CD4-positive, alpha-beta T cell treated with Interleukin-4 for 1 hour (primary cell): ENCODE measurements at regions not wholly inside any gene's neighbourhood (a gene's known extent, or its start where the extent isn't known, plus 50 kb on each side); places are given as distances from the start of the nearest gene placed in this dataset.
A peak's percentile ranks its signal among the peaks of the same experiment; 100 is the strongest.

Experiments used
- DNase-seq, 2 donors: peaks; one replicate each; pipeline ENCODE4 v3.0.0-alpha.2; 2020 to 2022

DNA sequence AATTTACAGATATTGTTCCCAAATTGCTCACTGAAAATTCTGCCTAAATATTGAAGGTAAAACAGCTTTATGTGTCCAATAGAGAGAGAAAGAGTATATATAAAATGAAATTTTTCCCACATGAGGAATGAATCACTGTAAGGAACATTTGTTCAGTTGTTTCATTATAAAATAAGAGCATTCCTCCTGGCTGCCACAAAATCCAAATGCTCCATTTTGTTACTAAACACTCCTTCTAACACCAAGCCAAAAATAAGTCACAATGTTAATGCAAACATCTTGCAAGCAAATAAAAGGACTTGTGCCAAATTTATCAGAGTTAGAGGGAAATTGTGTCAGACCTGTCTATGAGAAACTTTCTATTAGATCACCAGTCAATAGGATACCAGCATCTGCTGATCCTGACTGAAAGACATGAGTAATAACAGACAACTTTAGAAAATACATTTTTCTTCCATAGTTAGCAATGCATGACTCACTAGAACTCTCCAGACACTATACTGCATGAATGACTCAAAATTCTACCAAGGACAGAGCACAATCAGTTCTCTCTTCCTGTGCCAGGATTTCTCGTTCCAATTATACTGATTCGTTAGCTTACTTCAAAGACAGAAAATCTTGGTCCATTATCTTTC, 83.5 kb upstream of the FNDC3A start:
- DNase-seq = no peak

DNA sequence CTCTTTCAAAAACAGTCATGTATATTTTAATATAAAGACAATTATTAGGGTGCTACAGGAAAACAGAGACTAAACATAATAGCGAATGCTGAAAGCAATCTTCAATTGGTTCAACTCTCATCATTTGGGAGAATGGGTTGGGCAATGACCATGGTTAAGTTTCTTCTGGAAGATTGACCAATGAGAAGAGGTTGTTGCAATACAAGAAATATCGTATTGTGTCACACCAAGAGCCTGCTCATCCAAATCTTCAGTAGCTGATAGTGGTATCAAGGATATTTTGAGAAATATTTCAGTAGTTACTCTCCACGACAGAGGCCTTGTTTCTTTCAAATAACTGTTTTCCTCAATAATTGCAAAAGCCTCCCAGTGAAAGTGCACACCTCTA, 83.0 kb upstream of the FNDC3A start:
- DNase-seq = no peak

DNA sequence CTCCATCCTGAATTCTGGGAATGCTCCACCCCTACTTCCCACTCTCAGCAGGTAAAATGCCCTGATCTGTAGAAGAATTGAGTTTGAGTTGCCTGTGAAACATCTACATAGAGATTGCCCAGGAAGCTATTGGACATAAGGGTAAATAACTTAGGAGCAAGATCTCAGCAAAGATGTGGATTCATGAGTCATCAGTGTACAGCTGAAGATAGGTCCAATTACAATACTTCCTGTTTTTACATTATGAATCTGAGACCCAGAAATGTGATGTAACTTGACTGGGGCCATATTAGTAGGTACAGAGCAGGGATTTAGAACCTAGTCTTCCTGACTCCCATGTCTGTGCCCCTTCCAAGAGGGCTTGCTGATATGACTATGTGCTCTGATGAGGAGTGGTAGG, 79.4 kb upstream of the FNDC3A start:
- no peak for DNase-seq

DNA sequence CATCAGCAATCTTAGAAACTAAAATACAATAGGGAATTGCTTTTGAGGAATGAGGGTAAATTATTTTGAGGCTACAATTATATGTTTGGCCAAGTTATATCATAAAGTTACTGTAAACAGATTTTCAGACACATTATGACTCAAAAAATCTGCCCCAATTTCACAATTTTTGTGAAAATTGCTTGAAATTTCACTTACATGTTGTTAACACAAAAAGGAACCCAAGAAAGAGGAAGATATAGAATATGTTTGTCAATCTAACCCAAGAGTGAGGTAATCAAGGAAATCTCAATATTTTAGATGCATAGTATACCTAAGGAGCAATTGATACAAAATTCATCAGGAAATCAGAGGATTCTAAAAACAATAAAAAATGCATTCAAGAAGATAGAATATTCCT, 73.9 kb upstream of the FNDC3A start:
- peak in 1 of 2 donors; percentile 12 for DNase-seq

DNA sequence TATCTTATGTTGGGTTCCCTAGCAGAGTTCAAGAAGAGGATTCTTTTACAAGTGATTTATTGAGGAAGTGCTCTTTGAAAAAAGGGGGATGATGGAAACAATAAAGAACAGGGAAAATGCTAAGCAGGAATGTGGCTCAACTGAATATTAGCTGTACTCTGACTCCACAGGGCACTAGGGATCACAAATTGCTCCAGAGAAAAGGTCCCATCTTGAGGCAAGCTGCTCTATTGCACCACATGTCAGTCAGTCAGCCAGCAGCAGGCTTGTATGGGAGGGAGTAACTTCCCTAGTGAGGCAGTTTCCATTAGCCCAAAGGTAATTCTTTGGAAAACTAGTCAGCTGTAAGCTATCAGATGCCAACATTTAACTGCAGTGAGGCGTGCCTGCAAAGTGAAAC, 73.3 kb upstream of the FNDC3A start:
- peak in 1 of 2 donors; percentile 44 for DNase-seq

DNA sequence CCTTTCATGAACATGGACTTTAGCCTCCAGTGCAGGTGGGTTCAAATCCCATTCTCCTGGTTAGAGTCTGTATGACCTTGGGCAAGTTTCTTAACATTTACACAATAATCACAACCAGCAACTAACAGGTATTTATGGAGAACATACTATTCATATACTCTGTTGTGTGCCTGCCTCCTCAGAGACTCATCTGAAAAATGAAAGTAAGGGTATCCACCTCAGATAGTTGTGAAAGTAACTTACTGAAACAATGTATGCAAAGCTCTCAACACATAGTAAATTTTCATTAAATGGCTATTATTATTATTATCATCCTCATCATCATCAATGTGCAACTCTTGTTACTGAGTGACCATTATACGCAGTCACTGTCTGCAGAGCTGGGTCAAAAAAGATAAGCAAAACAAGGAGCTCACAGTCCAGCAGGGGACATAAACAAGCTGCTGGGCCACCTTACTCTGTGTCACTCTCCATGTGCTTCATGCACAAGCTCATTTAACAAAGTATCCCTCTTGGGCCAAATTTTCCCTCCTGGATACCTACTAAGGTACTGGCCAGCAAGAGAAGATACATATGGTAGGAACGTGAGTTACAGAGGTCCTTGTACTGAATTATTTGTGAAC, 70.9 kb upstream of the FNDC3A start:
- no peak for DNase-seq

DNA sequence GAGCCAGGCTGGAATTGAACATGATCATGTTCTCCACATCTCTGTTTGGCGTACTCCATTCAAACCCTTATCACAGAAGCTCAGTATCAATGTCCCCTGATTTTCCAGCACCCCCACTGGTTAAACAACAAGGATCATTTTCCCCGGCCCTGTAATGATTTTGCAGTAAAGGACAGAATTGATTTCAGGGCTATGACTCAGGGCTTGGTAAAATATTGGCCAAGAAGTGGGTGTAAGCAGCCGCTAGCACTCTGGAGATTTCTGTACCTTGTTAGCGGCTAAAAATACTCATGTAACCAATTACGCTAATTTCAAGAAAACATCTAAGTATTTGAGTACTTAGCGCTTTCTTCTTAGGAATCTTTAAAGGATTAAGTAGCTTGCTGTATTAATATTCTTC, 69.5 kb upstream of the FNDC3A start:
- DNase-seq = no peak

DNA sequence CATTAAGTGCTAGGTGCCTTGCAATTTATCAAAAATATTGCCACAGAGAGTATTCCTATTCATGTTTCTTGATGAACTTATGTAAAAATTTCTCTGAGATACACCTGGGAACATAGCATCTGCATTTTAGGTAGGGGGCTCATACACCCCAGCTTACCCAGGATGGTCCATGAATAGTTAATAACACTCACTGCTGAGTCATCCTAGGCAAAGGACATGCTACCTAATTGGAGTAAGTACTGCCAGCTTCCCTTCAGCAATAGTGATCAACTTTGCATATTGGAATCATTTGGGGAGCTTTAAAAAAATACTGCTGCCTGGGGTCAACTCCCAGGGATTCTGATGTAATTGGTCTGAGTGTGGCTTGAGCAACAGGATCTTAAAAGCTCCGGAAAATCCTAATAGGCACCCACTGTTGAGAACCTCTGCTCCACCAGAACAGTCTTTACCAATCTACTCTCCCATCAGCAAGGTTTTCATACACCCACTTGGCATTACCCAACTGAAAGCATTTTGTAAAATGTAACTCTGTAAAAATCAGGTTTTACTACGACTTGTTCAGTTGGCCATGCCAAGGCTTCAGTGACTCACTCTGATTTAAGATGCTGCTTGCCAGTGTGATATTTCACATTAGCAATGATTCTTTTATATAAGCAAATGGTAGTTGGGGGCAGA, 67.2 kb upstream of the FNDC3A start:
- no peak for DNase-seq

DNA sequence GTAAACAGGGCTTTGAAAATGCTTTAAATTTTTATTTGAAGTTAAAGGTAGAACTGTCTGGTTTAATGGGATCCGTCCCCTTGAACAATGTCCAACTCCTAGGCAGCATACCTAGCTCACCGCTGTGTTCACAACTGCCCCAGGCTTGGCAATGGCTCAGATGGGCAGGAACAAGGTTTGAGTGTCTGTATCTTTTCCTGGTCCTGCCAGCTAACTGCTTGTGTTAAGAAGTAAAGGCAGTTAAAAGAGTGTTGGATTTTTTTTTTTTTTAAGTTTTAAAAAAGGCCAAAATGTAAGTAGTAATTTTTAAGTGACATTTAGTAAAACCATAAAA, 66.7 kb upstream of the FNDC3A start:
- DNase-seq = no peak

DNA sequence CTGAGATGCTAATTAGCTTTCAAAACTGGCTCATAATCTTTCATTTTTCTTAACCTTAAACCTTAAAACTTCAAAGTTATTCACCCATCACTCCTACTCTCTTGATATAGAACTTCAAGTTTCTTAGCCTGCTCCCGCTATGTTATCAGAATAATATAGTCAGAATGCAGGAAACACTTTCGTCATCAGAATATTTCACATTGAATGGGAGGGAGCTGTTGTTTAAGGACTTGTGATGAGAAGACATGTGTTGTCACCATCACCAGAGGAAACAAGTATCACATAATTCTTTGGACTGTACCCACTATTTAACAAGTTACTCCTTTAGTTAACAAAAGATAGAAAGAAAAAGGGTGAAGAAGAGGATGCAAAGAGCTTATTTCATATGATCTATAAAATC, 65.0 kb upstream of the FNDC3A start:
- DNase-seq = no peak

DNA sequence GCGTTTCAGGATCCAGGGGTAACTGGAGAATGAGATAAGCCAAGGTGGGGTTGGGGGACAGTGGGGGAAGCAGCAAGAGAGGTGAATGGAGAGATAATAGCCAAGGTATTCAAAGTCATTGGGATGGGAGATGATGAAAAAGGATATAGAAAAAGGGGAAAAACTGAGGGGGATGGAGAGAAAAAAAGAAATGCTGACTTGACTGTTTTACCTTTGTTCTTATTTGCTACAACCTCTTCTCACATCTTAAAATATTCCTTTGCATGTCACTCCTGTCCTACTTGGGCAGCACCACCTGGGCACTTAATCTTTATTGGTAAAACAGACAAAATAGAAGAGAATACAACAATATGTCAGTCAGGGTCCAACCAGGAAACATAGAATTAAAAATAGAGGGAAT, 56.0 kb upstream of the FNDC3A start:
- DNase-seq = no peak

DNA sequence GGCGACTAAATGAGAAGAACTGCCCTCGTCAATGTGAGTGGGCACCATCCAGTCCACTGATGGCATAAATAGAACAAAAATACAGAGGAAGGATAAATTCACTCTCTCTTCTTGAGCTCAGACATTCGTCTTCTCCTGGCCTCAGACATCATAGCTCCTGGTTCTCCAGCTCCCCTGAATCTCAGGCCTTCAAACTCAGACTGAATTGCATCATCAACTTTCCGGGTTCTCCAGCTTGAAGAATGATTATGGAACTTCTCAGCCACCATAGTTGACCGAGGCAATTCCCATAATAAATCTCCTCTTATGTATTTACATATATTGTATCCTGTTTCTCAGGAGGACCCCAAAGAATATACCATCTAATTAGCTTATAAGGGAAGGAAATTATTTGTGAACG, 55.0 kb upstream of the FNDC3A start:
- no peak for DNase-seq

DNA sequence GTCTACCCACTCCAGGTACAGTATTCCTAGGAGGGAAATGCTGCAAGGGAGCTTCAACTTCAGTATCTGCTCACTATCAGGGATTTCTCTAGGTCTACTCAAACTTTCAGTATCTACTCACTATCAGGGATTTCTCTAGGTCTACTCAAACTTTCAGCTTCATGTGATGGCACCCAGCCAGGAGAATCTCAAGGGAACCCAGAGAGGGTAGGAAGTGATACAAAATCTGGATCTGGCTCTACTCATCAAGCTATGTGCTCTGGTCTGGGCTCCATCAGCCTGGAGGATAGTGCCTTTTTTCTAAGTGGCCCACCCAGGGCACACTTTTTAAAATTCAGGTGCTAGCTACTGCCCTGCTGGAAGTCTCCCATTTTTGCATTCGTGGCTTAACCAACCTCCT, 52.3 kb upstream of the FNDC3A start:
- no peak for DNase-seq

DNA sequence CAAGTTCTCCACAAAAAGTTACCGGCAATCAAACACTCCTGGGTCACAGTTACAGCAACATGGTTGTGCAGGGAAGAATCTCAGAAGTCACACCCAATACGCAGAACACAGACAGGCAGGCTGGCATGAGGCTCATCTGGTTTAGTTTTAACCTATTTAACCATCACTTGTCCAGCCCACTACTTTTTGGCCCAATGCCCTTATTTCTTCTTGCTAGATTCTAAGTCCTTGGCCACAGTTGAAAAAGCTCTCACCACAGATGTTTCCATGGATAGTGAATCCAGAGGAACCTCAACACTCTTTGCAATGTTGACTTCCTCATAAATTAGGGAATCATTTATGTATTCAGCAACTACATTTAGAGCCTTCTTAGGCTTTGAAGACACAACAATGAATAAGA, 50.7 kb upstream of the FNDC3A start:
- DNase-seq = no peak
